ENCODE measurements at regions not wholly inside any gene's neighbourhood (a gene's known extent, or its start where the extent isn't known, plus 50 kb on each side); places are given as distances from the start of the nearest gene placed in this dataset.

- Histone ChIP-seq H3F3A (ENCODE audit: low read depth) (no peaks in the 10 kb centered on the region), H4K20me1 (ENCODE audit: insufficient read depth, low read length, poor library complexity, severe bottlenecking) (no peaks in the 10 kb centered on the region), H3K27me3 (ENCODE audit: insufficient read depth, low read length, poor library complexity, severe bottlenecking) (no peaks in the 10 kb centered on the region), H3K9me3 (ENCODE audit: insufficient read depth, low read depth, low read length) (peaks cover 4% of the 10 kb centered on the region; the same call in 1 of the 2 replicates), H3K4me1 (ENCODE audit: insufficient read depth, low read length, poor library complexity, severe bottlenecking) (peaks cover 24% of the 10 kb centered on the region), H3K9ac (ENCODE audit: low read depth, low read length, poor library complexity, severe bottlenecking) (no peak overlapping the region), H3K36me3 (ENCODE audit: insufficient read depth, low read length) (no peaks in the 10 kb centered on the region), H3K4me3 (ENCODE audit: low read length, poor library complexity, severe bottlenecking) (no peak overlapping the region), H2AFZ (ENCODE audit: low read length) (peak overlapping the region; percentile 26; the same call in 1 of the 2 replicates), H3K4me2 (ENCODE audit: low read depth, low read length, poor library complexity, severe bottlenecking) (no peak overlapping the region), H3K79me2 (ENCODE audit: insufficient read depth, low read length) (no peaks in the 10 kb centered on the region), H3K9me2 (replicated peaks; ENCODE audit: low read depth, low read length) (no peaks in the 10 kb centered on the region)
- TF ChIP-seq CTCF (conservative IDR thresholded peaks at IDR 0.05; ENCODE audit: low read length) (no peak), EZH2phosphoT487 (IDR thresholded peaks at IDR 0.05; ENCODE audit: borderline replicate concordance) (no peak)
Measured at GRCh38 chr10:6654571-6654970, 74.5 kb upstream of the PRKCQ start.

GRCh38 chr10:6650586-6650985 is 70.5 kb upstream of the PRKCQ start:
- Histone ChIP-seq H3K36me3 (ENCODE audit: insufficient read depth, low read length) (no peaks in the 10 kb centered on the region), H3K9me3 (ENCODE audit: insufficient read depth, low read depth, low read length) (no peaks in the 10 kb centered on the region), H2AFZ (ENCODE audit: low read length) (no peak overlapping the region), H3K4me3 (ENCODE audit: low read length, poor library complexity, severe bottlenecking) (no peak overlapping the region), H3F3A (ENCODE audit: low read depth) (no peaks in the 10 kb centered on the region), H3K9me2 (replicated peaks; ENCODE audit: low read depth, low read length) (no peaks in the 10 kb centered on the region), H3K79me2 (ENCODE audit: insufficient read depth, low read length) (no peaks in the 10 kb centered on the region), H4K20me1 (ENCODE audit: insufficient read depth, low read length, poor library complexity, severe bottlenecking) (no peaks in the 10 kb centered on the region), H3K27me3 (ENCODE audit: insufficient read depth, low read length, poor library complexity, severe bottlenecking) (no peaks in the 10 kb centered on the region), H3K4me2 (ENCODE audit: low read depth, low read length, poor library complexity, severe bottlenecking) (no peak overlapping the region), H3K4me1 (ENCODE audit: insufficient read depth, low read length, poor library complexity, severe bottlenecking) (peaks cover 17% of the 10 kb centered on the region), H3K9ac (ENCODE audit: low read depth, low read length, poor library complexity, severe bottlenecking) (no peak overlapping the region)
- no peak for TF ChIP-seq EZH2phosphoT487 (IDR thresholded peaks at IDR 0.05; ENCODE audit: borderline replicate concordance)
- TF ChIP-seq CTCF (conservative IDR thresholded peaks at IDR 0.05; ENCODE audit: low read length) = no peak

- Histone ChIP-seq H4K20me1 (ENCODE audit: insufficient read depth, low read length, poor library complexity, severe bottlenecking) (no peaks in the 10 kb centered on the region), H3K36me3 (ENCODE audit: insufficient read depth, low read length) (no peaks in the 10 kb centered on the region), H3K9ac (ENCODE audit: low read depth, low read length, poor library complexity, severe bottlenecking) (no peak overlapping the region), H3K9me3 (ENCODE audit: insufficient read depth, low read depth, low read length) (no peaks in the 10 kb centered on the region), H3F3A (ENCODE audit: low read depth) (no peaks in the 10 kb centered on the region), H3K4me1 (ENCODE audit: insufficient read depth, low read length, poor library complexity, severe bottlenecking) (peaks cover 17% of the 10 kb centered on the region), H3K4me3 (ENCODE audit: low read length, poor library complexity, severe bottlenecking) (no peak overlapping the region), H3K4me2 (ENCODE audit: low read depth, low read length, poor library complexity, severe bottlenecking) (no peak overlapping the region), H3K9me2 (replicated peaks; ENCODE audit: low read depth, low read length) (no peaks in the 10 kb centered on the region), H3K79me2 (ENCODE audit: insufficient read depth, low read length) (no peaks in the 10 kb centered on the region), H3K27me3 (ENCODE audit: insufficient read depth, low read length, poor library complexity, severe bottlenecking) (no peaks in the 10 kb centered on the region), H2AFZ (ENCODE audit: low read length) (no peak overlapping the region; the same call in 1 of the 2 replicates)
- no peak for TF ChIP-seq EZH2phosphoT487 (IDR thresholded peaks at IDR 0.05; ENCODE audit: borderline replicate concordance)
- TF ChIP-seq CTCF (conservative IDR thresholded peaks at IDR 0.05; ENCODE audit: low read length) = no peak
Measured at GRCh38 chr10:6649903-6650302, 69.8 kb upstream of the PRKCQ start.

Data from Loucy (cell line).